GM19328 (cell line): ENCODE measurements at regions not wholly inside any gene's neighbourhood (a gene's known extent, or its start where the extent isn't known, plus 50 kb on each side); places are given as distances from the start of the nearest gene placed in this dataset.

Experiments
- ATAC-seq: cut with Tn5 transposase; IDR thresholded peaks from one replicate; pipeline ENCODE4 v1.9.1; 2021; ENCODE audit warnings: mild to moderate bottlenecking, moderate library complexity; ENCODE audit not compliant: unreplicated experiment

DNA sequence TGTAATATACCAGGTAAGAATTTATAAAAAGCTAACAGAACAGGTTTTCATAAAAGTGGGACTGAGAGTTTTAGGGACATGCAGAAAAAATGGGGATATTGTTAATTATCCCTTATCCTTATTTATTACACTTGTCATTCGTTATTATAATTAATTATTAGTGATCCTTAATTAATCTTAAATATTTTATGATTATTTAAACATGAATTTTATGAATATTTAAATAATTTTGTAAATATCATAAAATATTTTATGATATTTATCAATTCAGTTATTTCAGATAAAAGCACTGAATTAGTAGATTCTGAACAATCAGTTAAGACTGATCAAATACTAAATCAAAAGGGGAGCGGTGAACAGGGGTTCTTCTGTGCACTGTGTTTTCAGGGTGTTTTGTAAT is 300.1 kb downstream of the PAX1 start:
- no peak for ATAC-seq

DNA sequence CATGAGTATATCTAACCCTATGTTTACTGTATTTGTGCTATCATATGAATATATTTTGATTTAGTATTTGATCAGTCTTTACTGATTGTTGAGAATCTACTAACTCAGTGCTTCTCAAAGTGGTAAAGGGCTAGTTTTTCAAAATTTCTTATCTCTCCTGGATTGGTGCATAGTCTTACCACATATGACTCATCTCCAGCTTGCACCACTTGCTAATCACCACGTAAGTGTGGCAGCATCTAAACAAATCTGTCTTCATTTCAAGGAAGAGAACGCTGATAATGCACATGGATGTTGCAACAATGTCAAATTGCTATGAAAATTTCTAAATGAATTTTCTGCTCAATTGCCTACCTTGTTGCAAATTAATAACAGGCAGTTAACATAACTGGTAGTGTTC is 299.5 kb downstream of the PAX1 start:
- no peak for ATAC-seq

- no peak for ATAC-seq
Observed at GRCh38 chr20:22003680-22004079, 298.2 kb downstream of the PAX1 start.

DNA sequence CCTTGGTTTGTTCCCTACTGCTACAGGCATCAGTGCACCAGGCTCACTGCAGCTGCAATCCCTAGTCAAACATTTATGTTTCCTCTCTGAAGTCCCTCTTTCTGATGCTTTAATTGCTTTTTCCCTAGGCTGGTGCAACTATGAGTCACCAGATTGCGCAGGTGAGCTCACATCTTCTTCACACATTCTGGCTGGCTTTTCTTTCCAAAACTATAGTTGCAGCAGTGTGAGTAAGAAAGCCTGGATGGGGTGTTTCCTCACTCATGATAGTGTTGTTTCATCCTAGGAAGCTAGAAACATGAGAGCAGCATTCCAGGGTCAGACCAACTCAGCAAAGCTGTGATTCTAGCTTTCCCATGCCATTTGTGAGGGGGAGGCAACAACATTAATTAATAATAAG is 296.4 kb downstream of the PAX1 start:
- no peak for ATAC-seq

DNA sequence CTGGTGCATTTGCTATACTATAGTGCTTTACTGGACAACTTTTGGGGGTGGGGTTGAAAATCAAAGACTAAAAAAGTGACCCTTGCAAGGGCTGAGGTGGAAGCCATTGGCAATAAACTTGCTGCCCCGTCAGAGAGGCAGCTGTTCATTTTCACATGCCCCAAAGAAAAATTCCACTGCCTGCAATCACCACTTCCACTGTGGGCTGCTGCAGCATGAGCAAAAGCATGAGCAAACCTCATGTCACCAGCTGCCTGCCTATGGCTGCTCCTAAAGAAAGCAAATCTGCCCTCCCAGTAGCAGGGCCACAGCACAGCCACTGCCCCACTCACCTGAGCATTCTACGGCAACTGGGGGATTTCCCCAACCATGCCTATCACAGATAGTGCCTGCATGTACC is 290.0 kb downstream of the PAX1 start:
- no peak for ATAC-seq

GRCh38 chr20:21994203-21994602 is 288.7 kb downstream of the PAX1 start:
- no peak for ATAC-seq

- ATAC-seq: no peak
Observed at GRCh38 chr20:21982559-21982958, 277.1 kb downstream of the PAX1 start.

GRCh38 chr20:21981597-21982344 is 276.3 kb downstream of the PAX1 start:
- ATAC-seq: no peak

DNA sequence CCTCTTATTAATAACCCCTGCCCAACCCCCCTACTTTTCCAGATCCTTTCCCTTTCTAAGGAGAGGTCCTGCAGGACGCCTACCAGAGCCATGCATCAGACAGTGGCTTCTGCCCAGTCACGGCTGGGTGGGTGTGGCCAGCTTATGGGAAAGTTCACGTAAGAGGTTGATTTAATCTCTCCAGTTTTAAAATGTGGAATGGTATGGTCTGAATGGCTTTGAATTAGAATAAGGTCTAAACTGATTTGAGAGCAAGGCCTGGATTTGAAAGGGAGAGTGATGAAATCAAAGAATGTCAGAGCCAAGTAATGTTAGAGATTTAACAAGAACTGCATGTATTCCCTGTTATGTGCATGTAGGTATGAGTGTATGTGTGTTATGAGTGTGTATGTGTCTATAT is 275.7 kb downstream of the PAX1 start:
- ATAC-seq: no peak

DNA sequence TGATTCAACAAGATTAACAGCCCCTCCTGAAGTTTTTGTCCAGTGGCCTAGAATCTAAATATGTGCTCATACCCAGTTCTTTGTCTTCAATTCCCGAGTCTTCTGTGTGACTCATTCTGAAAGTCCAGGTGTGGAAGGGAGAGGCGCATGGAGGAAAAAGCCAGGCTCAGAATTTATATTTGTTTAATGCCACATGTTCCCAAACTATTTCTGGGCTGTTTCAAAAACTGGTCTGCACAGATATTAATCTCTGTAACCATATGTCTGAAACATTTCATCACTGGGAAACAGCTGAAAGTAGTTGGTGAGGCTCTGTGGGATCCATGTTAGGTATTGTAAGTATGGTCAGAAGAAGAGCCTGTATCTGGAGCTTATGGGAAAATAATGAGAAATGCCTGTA is 266.0 kb downstream of the PAX1 start:
- ATAC-seq: no peak

DNA sequence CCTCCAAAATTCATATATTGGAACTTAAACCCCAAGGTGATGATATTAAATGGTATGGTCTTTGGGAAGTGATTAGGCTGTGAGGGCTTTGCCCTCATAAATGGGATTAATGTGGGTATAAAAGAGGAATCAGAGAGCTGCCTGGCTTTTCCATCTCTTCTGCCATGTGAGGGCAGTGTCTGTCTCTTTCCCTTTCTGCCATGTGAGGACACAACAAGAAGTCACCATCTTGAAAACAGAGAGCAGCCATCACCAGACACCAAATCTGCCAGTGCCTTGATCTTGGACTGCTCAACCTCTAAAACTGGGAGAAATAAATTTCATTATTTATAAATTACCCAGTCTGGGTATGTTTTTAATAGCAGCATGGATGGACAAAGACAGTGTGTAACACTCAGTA is 263.0 kb downstream of the PAX1 start:
- ATAC-seq: no peak

DNA sequence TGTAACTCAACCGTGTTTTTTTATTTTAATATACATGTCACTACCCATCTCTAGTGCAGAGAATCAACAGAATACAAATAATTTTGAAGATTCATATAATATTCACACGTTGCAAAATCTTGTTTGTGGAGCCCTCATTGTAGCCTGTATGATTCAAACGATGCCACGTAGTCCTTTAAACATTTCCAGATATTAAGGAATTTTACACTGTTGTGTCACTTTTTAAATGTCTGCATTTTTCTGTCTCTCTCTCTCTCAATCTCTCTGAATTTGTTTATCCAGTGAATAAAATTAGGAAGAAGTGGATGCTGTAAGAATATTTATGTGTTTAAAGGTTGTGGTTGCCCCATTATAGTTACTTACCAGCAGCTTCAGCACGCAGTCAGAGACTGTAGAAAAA is 262.0 kb downstream of the PAX1 start:
- ATAC-seq: no peak

DNA sequence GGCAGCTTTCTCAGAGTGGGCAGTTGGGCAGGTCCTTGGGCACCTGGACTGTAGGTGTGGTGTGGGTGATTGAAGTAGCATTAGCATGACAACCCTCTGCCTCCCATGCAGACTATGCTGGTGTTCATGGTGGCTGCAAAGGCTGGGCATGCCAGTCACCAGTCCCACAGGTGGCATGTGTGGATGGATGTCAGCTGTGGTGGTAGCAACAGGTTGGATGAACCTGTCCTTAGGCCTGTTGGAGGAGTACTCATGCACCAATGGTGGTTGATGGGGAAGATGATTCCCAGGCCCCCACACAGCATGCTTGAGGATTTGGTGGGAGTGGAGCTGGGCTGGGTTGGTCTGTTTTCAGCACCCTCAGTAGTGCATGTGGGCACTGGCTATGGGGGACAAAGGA is 251.1 kb downstream of the PAX1 start:
- ATAC-seq: no peak

DNA sequence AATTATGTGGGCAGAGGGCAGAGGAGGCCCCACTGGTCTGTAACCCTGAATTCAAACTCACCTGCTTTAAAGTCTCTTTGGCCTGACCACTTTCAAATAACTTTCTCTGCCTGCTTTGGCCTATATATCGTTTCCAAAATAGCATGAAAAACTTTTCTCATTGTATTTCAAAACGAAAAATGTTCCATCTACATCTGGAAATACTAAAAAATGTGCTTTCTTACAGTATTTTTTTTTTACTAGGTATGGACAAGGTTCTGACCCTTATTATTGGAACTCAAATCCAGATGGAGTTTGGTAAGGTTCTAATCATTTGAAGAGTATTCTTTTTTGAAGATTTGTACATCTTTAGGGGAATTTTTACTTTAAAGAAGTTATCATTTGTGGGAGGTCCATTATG is 241.9 kb downstream of the PAX1 start:
- no peak for ATAC-seq

GRCh38 chr20:21944227-21944626 is 238.8 kb downstream of the PAX1 start:
- ATAC-seq: no peak

DNA sequence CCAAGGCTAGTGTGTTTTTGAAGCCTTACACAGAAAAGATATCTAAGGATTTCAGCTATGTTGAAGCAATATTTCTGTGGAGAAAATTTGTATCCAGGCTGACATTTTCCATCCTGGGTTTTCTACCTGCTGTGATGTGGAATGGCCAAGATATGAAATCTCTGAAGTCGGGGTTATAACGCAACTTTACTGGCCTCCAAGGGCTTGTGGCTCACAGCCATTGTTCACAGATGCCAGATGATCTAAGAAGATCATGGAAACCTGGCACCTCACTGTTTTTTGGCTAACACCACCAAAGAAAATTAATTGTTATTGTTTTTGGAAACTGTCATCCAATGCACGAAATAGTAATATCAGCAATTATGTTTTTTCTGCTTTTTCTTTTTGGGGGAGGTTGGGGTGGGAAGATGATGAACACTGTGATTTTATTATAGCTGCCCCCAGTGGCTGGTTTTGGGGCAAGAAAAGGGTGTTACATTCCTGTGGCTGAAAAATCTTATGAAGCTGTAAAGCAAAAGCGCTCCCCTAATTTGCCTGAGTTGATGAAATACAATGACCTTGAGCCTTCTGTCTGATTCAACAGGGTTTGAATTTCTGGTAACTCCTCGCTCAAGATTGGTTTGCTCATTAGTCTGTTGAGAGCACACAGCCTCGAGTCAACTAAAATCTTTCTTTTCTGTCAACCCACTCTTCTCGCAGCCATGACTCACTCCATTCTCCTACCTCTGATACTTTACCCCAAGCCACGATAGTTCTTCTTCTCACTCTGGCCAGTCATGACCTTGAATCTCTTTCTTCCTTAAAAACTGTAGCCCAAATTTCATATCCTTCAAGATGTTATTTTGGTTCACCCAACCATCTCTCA is 236.7 kb downstream of the PAX1 start:
- no peak for ATAC-seq

- ATAC-seq: no peak
Observed at GRCh38 chr20:21936720-21937380, 231.4 kb downstream of the PAX1 start.

GRCh38 chr20:21936261-21936660 is 230.8 kb downstream of the PAX1 start:
- no peak for ATAC-seq

DNA sequence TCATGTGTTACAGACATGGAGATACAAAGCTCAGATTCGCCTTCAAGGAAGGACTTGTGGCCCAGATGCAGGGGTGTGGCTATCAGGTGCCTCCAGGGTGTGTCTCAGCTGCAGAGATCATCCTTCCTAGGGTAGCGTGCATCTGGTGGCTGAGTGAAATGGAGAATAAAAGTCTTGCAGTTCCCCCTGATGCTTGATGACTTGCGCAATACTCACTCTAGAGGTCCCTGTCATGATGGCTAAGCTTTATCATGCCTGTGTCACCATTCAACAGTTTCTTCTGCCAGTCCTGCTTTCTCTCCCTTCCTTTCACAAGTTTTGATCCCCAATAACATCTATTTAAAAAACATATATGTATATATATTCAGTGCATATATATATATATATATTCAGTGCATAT is 228.1 kb downstream of the PAX1 start:
- no peak for ATAC-seq

DNA sequence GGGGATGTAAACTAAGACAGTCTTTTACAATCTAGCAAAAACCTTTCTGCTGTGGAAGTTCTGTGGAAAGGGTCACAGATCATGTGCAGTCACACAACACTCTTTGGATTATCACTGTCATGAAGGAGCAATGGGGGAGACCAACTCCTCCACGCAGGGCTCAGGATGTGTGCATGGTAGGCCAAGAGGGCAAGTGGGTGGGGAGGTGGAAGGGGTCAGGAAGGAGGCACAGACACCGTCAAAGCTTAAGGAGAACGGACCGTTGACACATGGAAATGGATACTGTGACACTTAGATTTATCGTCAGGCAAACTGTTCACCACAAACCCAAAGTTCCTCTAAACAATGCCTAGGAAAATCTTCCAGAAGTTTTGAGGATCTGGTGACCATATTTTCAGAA is 215.8 kb downstream of the PAX1 start:
- no peak for ATAC-seq

DNA sequence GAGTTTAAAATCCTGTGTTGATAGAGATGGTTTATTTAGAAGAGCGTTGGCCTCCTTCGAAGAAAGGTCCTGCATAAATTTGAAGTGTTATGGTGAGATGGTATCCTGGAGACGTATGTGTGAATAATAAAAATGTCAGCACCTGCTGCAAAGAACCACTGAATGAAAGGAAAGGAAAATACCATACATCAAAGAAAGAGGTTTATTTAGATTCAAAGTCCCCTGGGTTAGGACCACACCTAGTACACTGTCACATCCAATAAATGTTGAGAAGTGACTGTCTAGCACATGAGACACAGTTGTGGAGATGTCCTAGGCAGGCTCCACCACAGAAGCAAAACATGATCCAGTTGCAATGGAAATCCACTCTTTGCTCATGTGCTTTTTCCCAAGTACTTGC is 214.7 kb downstream of the PAX1 start:
- ATAC-seq: no peak

GRCh38 chr20:21918398-21918797 is 212.9 kb downstream of the PAX1 start:
- ATAC-seq: no peak
